Upper lobe of right lung (tissue), 1 donor: ENCODE measurements at regions not wholly inside any gene's neighbourhood (a gene's known extent, or its start where the extent isn't known, plus 50 kb on each side); places are given as distances from the start of the nearest gene placed in this dataset.

Source experiments
- ATAC-seq: fragments of 200-7000 bp; cut with Tn5 transposase; one replicate; pipeline ENCODE4 v1.9.1; 2020; ENCODE audit warnings: mild to moderate bottlenecking, moderate library complexity
- DNase-seq: peaks from one replicate; pipeline ENCODE4 v3.0.0-alpha.2; 2020
- H3K27ac ChIP-seq: fragments of 200-600 bp; one replicate; pipeline ENCODE4 v1.8.0; 2022
- H3K27me3 ChIP-seq: fragments of 200-600 bp; one replicate; pipeline ENCODE4 v1.8.0; 2022; ENCODE audit warnings: mild to moderate bottlenecking
- H3K36me3 ChIP-seq: fragments of 200-600 bp; one replicate; pipeline ENCODE4 v1.8.0; 2022
- H3K4me1 ChIP-seq: fragments of 200-600 bp; one replicate; pipeline ENCODE4 v1.8.0; 2022
- H3K4me3 ChIP-seq: fragments of 200-600 bp; one replicate; pipeline ENCODE4 v1.8.0; 2022; ENCODE audit warnings: mild to moderate bottlenecking
- H3K9me3 ChIP-seq: fragments of 200-600 bp; one replicate; pipeline ENCODE4 v1.8.0; 2022
- intact Hi-C: fragments of 100-400 bp; cut with DNase I; formaldehyde crosslinking; loops from one replicate; pipeline ENCODE4 v1.11.0; 2022
- TF ChIP-seq, protein P1 (sequence below): fragments of 200-600 bp; IDR thresholded peaks from one replicate; pipeline ENCODE4 v1.8.0; 2022; ENCODE audit warnings: antibody characterized with exemption
- donor health status: DM: no; HTN: yes; CAD: no; lungs with severe emphysema.

DNA sequence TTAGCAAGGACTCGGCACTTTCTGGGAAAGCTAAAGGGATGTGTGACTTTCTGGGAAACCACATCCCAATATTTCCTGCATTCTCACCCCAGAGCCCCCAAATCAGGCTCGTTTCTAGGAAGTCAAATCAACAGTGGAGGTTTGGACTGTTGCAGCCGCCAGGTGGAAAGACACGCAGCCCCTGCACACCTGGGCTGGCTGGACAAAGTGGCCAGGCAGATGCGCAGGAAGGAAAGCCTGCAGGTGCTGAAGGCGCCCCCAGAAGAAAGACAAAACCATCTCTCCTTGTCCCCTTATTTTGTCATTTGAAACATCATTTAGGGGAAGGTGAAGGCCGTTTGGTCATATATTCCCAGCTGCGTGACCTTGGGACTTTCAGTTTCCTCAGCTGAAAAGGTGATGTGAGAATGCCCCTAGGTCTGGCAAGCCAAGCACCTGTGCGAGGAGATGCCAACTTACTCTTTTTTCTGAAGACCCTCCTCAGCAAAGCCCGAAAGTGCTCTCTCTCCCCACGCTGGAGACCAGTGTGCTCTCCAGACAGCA, 97.9 kb upstream of the CPEB4 start:
- no peaks in the 10 kb centered on the region for H3K9me3 ChIP-seq
- intact Hi-C loops, result no loop called here
- DNase-seq, result no peak
- no peaks in the 10 kb centered on the region for H3K27me3 ChIP-seq
- H3K36me3 ChIP-seq, result no peaks in the 10 kb centered on the region
- H3K4me3 ChIP-seq, result no peak overlapping the region
- H3K4me1 ChIP-seq, result no peaks in the 10 kb centered on the region
- TF ChIP-seq, protein P1, sequence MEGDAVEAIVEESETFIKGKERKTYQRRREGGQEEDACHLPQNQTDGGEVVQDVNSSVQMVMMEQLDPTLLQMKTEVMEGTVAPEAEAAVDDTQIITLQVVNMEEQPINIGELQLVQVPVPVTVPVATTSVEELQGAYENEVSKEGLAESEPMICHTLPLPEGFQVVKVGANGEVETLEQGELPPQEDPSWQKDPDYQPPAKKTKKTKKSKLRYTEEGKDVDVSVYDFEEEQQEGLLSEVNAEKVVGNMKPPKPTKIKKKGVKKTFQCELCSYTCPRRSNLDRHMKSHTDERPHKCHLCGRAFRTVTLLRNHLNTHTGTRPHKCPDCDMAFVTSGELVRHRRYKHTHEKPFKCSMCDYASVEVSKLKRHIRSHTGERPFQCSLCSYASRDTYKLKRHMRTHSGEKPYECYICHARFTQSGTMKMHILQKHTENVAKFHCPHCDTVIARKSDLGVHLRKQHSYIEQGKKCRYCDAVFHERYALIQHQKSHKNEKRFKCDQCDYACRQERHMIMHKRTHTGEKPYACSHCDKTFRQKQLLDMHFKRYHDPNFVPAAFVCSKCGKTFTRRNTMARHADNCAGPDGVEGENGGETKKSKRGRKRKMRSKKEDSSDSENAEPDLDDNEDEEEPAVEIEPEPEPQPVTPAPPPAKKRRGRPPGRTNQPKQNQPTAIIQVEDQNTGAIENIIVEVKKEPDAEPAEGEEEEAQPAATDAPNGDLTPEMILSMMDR, result no peak
- ATAC-seq, result no peak
- H3K27ac ChIP-seq, result no peak overlapping the region

DNA sequence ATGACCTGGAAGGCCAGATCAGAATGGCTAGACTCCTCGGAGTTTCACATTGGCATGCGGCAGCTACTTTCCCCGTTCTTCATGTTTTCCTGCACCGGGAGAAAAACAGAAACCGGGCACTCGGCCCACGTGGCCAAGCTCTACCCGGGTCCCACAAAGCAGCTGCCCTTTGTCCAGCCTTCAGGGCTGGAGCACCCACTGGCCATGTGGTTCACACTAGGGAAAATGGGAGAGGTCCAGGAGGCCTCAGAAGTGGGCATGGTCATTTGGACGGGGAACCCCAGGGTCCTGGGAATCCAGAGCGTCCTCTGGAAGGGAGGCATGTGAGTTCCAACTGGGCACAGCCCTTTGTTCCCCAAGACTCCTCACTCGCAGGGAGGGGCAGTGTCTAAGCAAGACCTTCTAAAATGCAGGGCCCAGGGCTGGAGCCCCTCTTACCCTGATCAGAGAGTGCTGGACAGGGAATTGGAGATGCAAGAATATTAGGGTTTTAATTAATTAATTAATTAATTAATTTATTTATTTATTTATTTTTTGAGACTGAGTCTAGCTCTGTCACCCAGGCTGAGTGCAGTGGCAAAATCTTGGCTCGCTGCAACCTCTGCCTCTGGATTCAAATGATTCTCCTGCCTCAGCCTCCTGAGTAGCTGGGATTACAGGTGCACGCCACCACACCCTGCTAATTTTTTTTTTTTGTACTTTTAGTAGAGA, 97.2 kb upstream of the CPEB4 start:
- DNase-seq, result no peak
- Histone ChIP-seq H3K36me3 (no peaks in the 10 kb centered on the region), H3K4me1 (no peaks in the 10 kb centered on the region), H3K27ac (no peak overlapping the region), H3K9me3 (no peaks in the 10 kb centered on the region), H3K27me3 (no peaks in the 10 kb centered on the region), H3K4me3 (no peak overlapping the region)
- TF ChIP-seq, protein P1, result no peak
- ATAC-seq, result no peak
- intact Hi-C loops, result no loop called here

DNA sequence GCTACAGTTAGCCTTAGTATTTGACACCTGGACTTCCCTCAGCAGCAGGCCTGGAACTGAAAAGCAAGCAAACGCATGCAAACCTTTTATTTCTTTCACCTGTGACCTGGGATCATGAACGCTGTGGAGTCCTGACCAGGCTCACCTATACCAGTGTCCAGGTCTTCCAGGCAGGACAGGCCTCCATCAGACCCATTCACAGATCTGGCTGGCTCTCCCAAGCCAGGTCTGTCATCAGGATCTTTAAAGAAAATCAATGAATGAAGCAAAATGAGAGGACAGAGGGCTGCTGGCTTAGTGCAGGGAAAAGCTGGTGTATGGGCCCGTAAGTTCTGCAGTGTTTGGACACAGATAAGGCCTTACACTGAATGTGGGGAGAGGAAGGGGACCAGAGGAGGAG, 96.3 kb upstream of the CPEB4 start:
- intact Hi-C loops, result no loop called here
- H3K36me3 ChIP-seq, result no peaks in the 10 kb centered on the region
- ATAC-seq, result no peak
- H3K27me3 ChIP-seq, result no peaks in the 10 kb centered on the region
- H3K27ac ChIP-seq, result no peak overlapping the region
- TF ChIP-seq, protein P1, result no peak
- no peak overlapping the region for H3K4me3 ChIP-seq
- H3K9me3 ChIP-seq, result no peaks in the 10 kb centered on the region
- no peak for DNase-seq
- H3K4me1 ChIP-seq, result no peaks in the 10 kb centered on the region

DNA sequence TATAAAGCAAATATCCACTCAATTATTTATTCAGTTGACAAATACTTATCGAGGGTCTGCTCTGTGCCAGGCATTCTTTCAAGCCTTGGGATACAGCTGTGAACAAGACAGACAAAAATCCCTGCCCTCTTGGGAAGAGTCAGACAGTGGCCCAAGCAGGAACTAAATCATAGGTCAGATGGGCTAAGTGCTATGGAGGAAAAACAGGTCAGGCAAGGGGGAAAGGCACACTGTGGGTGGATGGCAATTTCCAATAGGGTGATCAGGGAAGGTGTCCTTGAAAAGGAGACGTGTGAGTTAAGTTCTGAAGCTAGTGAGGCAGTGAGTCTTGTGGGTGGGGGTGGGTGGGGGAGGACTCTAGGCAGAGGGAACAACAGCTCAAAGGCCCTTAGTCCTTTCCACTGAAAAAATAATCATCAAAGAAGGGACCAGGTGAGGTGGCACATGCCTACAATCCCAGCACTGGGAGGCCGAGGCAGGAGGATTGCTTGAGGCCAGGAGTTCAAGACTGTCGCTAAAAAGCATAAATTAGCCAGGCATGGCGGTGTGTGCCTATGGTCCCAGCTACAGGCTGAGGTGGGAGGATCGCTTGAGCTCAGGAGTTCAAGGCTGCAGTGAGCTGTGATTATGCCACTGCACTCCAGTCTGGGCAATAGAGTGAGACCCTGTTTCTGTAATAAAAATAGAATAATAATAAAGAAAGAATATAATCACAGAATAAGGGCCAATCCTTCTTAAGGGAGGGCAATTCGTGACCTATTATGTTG, 95.2 kb upstream of the CPEB4 start:
- no peak for ATAC-seq
- H3K27ac ChIP-seq, result no peak overlapping the region
- H3K27me3 ChIP-seq, result no peaks in the 10 kb centered on the region
- no peak overlapping the region for H3K4me3 ChIP-seq
- no peaks in the 10 kb centered on the region for H3K4me1 ChIP-seq
- no peaks in the 10 kb centered on the region for H3K9me3 ChIP-seq
- no peaks in the 10 kb centered on the region for H3K36me3 ChIP-seq
- TF ChIP-seq, protein P1, result no peak
- no peak for DNase-seq
- intact Hi-C loops, result no loop called here

DNA sequence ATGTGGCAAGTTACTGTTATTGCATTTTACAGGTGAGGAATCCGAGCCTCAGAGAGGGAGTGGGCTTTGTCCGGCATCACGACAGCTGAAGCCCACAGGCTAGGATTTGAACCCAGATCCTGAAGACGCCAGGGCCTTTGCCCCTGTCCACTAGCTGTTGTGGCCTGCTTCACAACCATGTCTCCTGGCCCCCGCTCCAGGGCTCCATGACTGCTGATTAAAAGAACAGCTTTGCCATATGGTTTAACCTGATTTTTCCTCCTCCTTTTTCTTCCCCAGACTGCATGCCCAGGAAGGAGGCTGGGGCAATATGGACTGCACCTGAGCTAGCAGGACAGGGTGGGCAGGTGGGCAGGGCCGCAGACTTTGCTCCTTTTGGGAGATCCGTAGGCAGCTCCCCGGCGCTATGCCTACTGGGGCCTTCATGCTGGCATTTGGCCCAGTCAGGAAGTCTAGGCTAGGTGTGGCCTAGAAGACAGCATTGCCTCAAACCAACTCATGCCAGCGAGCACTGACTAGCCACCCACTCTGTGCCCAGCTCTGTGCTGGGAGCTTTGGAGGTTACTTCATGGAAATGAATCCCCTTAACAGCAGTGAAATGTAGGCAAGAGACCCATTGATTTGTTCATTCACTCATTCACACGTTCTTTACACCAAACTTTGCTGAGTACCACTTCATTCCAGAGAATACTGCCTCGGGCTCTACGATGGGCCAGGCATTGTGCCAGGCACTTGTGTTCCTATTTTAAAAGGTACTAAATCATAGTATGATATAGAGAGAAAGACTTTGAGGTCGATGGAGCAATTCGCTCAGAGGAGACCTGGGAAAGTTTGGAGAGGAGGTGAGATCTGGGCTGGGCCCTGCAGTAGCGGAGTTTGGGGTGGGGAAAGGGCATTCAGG, 94.3 kb upstream of the CPEB4 start:
- TF ChIP-seq, protein P1, result no peak
- no peak overlapping the region for H3K4me3 ChIP-seq
- H3K36me3 ChIP-seq, result no peaks in the 10 kb centered on the region
- no peaks in the 10 kb centered on the region for H3K9me3 ChIP-seq
- peak; percentile 62 for DNase-seq
- peak; percentile 68 for ATAC-seq
- no peak overlapping the region for H3K27ac ChIP-seq
- H3K4me1 ChIP-seq, result no peaks in the 10 kb centered on the region
- intact Hi-C loops, result no loop called here
- H3K27me3 ChIP-seq, result no peaks in the 10 kb centered on the region
